WTC11 (cell line): ENCODE measurements at regions not wholly inside any gene's neighbourhood (a gene's known extent, or its start where the extent isn't known, plus 50 kb on each side); places are given as distances from the start of the nearest gene placed in this dataset.

Experiments
- ATAC-seq: fragments of 200-7000 bp; cut with Tn5 transposase; 2 replicates; pipeline ENCODE4 v1.10.0; 2021; ENCODE audit warnings: mild to moderate bottlenecking, moderate library complexity
- CTCF ChIA-PET: fragments of 300-600 bp; sonication (Branson Sonifier 250); formaldehyde crosslinking; loops from one replicate; lab custom pipeline; 2021; ENCODE audit warnings: antibody characterized with exemption; lab: Charles Lee
- POLR2A ChIA-PET: fragments of 350-600 bp; sonication (Branson Sonifier 250); formaldehyde crosslinking; loops from one replicate; lab custom pipeline; 2021; ENCODE audit warnings: antibody characterized with exemption; lab: Charles Lee
- DNase-seq: peaks from one replicate; pipeline ENCODE4 v3.0.0; 2021; ENCODE audit warnings: low spot score
- H3K27ac Mint-ChIP-seq: 2 replicates; pipeline ENCODE4 v1.8.0; 2021; ENCODE audit warnings: mixed read lengths
- H3K27me3 Mint-ChIP-seq: 2 replicates; pipeline ENCODE4 v1.8.0; 2021; ENCODE audit warnings: low read depth, mild to moderate bottlenecking, moderate library complexity, mixed read lengths
- H3K36me3 Mint-ChIP-seq: 2 replicates; pipeline ENCODE4 v1.8.0; 2021; ENCODE audit warnings: mixed read lengths
- H3K4me1 Mint-ChIP-seq: 2 replicates; pipeline ENCODE4 v1.8.0; 2022; ENCODE audit warnings: mixed read lengths
- H3K4me3 Mint-ChIP-seq: 2 replicates; pipeline ENCODE4 v1.8.0; 2021; ENCODE audit warnings: mild to moderate bottlenecking, moderate library complexity, mixed read lengths
- H3K9me3 Mint-ChIP-seq: 2 replicates; pipeline ENCODE4 v1.8.0; 2021; ENCODE audit warnings: mixed read lengths
- ATF2 ChIP-seq: sonication (generic); formaldehyde crosslinking; IDR thresholded peaks from 2 replicates; pipeline ENCODE4 v1.8.1; 2022; ENCODE audit warnings: low read depth, missing genetic modification reagents, borderline replicate concordance
- CREB1 ChIP-seq: sonication (generic); formaldehyde crosslinking; IDR thresholded peaks from 2 replicates; pipeline ENCODE4 v1.8.0; 2023; ENCODE audit warnings: mild to moderate bottlenecking, missing genetic modification reagents
- FOXK1 ChIP-seq: sonication (generic); formaldehyde crosslinking; IDR thresholded peaks from 2 replicates; pipeline ENCODE4 v1.8.0; 2022; ENCODE audit warnings: mild to moderate bottlenecking, moderate library complexity, missing genetic modification reagents
- FOXP4 ChIP-seq: sonication (generic); formaldehyde crosslinking; IDR thresholded peaks from 2 replicates; pipeline ENCODE4 v1.8.0; 2022; ENCODE audit warnings: mild to moderate bottlenecking, missing genetic modification reagents
- GABPB1 ChIP-seq: sonication (generic); formaldehyde crosslinking; IDR thresholded peaks from 2 replicates; pipeline ENCODE4 v1.8.1; 2023; ENCODE audit warnings: mild to moderate bottlenecking, missing genetic modification reagents
- GTF2I ChIP-seq: fragments of 250-450 bp; sonication (Bioruptor Pico); conservative IDR thresholded peaks from 2 replicates; pipeline ENCODE4 v1.4.0; 2021; ENCODE audit warnings: mild to moderate bottlenecking
- HMGXB4 ChIP-seq: sonication (generic); formaldehyde crosslinking; IDR thresholded peaks from 2 replicates; pipeline ENCODE4 v1.8.1; 2023; ENCODE audit warnings: mild to moderate bottlenecking, moderate library complexity, missing genetic modification reagents
- JAZF1 ChIP-seq: fragments of 250-450 bp; sonication (Bioruptor Pico); IDR thresholded peaks from 2 replicates; pipeline ENCODE4 v1.9.0; 2021; ENCODE audit warnings: moderate library complexity, mild to moderate bottlenecking, inconsistent platforms
- MLX ChIP-seq: sonication (generic); formaldehyde crosslinking; IDR thresholded peaks from 2 replicates; pipeline ENCODE4 v1.8.1; 2023; ENCODE audit warnings: mild to moderate bottlenecking, missing genetic modification reagents, moderate library complexity
- NFE2L1 ChIP-seq: sonication (generic); formaldehyde crosslinking; IDR thresholded peaks from 2 replicates; pipeline ENCODE4 v1.8.1; 2023; ENCODE audit warnings: missing genetic modification reagents
- PREB ChIP-seq: sonication (generic); formaldehyde crosslinking; IDR thresholded peaks from 2 replicates; pipeline ENCODE4 v1.8.1; 2022; ENCODE audit warnings: mild to moderate bottlenecking, missing genetic modification reagents, moderate library complexity, borderline replicate concordance
- SMAD3 ChIP-seq: sonication (generic); formaldehyde crosslinking; IDR thresholded peaks from 2 replicates; pipeline ENCODE4 v1.8.0; 2022; ENCODE audit warnings: missing genetic modification reagents, mild to moderate bottlenecking, borderline replicate concordance
- TCF7 ChIP-seq: sonication (generic); formaldehyde crosslinking; IDR thresholded peaks from 2 replicates; pipeline ENCODE4 v1.8.0; 2022; ENCODE audit warnings: mild to moderate bottlenecking, low read depth, missing genetic modification reagents, moderate library complexity
- TEAD1 ChIP-seq: sonication (generic); formaldehyde crosslinking; IDR thresholded peaks from 2 replicates; pipeline ENCODE4 v1.8.0; 2022; ENCODE audit warnings: mild to moderate bottlenecking, missing genetic modification reagents
- ZNF263 ChIP-seq: sonication (generic); formaldehyde crosslinking; IDR thresholded peaks from 2 replicates; pipeline ENCODE4 v1.8.1; 2022; ENCODE audit warnings: low read depth, mild to moderate bottlenecking, moderate library complexity, missing genetic modification reagents
- ZNF317 ChIP-seq: sonication (generic); formaldehyde crosslinking; IDR thresholded peaks from 2 replicates; pipeline ENCODE4 v1.8.1; 2023; ENCODE audit warnings: low read depth, mild to moderate bottlenecking, moderate library complexity, missing genetic modification reagents, borderline replicate concordance
- ZNF396 ChIP-seq: fragments of 250-450 bp; sonication (Bioruptor Pico); IDR thresholded peaks from 2 replicates; pipeline ENCODE4 v1.8.0; 2021; ENCODE audit warnings: mild to moderate bottlenecking, moderate library complexity, borderline replicate concordance
- ZNF423 ChIP-seq: fragments of 250-450 bp; sonication (Bioruptor Pico); IDR thresholded peaks from 2 replicates; pipeline ENCODE4 v2.1.2; 2022; ENCODE audit warnings: mild to moderate bottlenecking, moderate library complexity
- ZNF671 ChIP-seq: fragments of 250-450 bp; sonication (Bioruptor Pico); IDR thresholded peaks from 2 replicates; pipeline ENCODE4 v1.8.0; 2021; ENCODE audit warnings: mild to moderate bottlenecking
- TF ChIP-seq, protein P1 (sequence below): sonication (generic); formaldehyde crosslinking; IDR thresholded peaks from 2 replicates; pipeline ENCODE4 v1.8.0; 2023; ENCODE audit warnings: mild to moderate bottlenecking, missing genetic modification reagents
- TF ChIP-seq, protein P2 (sequence below): sonication (generic); formaldehyde crosslinking; IDR thresholded peaks from 2 replicates; pipeline ENCODE4 v1.8.0; 2022; ENCODE audit warnings: mild to moderate bottlenecking, missing genetic modification reagents

GRCh38 chr2:14713248-14713647 lies 80.7 kb downstream of the LRATD1 start (continued):
- TF ChIP-seq JAZF1 (CRISPR knock-in tag) (no peak), PREB (CRISPR knock-in tag) (no peak), ZNF396 (CRISPR knock-in tag) (no peak)
- TF ChIP-seq, protein P1, sequence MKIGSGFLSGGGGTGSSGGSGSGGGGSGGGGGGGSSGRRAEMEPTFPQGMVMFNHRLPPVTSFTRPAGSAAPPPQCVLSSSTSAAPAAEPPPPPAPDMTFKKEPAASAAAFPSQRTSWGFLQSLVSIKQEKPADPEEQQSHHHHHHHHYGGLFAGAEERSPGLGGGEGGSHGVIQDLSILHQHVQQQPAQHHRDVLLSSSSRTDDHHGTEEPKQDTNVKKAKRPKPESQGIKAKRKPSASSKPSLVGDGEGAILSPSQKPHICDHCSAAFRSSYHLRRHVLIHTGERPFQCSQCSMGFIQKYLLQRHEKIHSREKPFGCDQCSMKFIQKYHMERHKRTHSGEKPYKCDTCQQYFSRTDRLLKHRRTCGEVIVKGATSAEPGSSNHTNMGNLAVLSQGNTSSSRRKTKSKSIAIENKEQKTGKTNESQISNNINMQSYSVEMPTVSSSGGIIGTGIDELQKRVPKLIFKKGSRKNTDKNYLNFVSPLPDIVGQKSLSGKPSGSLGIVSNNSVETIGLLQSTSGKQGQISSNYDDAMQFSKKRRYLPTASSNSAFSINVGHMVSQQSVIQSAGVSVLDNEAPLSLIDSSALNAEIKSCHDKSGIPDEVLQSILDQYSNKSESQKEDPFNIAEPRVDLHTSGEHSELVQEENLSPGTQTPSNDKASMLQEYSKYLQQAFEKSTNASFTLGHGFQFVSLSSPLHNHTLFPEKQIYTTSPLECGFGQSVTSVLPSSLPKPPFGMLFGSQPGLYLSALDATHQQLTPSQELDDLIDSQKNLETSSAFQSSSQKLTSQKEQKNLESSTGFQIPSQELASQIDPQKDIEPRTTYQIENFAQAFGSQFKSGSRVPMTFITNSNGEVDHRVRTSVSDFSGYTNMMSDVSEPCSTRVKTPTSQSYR = no peak

GRCh38 chr2:14715600-14715999 lies 83.1 kb downstream of the LRATD1 start:
- no peak overlapping the region for H3K4me3 Mint-ChIP-seq
- no peaks in the 10 kb centered on the region; the same call in 1 of the 2 replicates for H3K27me3 Mint-ChIP-seq
- H3K27ac Mint-ChIP-seq = no peak overlapping the region
- H3K36me3 Mint-ChIP-seq = no peaks in the 10 kb centered on the region
- no peaks in the 10 kb centered on the region for H3K9me3 Mint-ChIP-seq
- no peaks in the 10 kb centered on the region for H3K4me1 Mint-ChIP-seq
- ATAC-seq = no peak
- CTCF ChIA-PET = no interaction called here
- POLR2A ChIA-PET = no interaction called here
- TF ChIP-seq NFE2L1 (no peak), CREB1 (CRISPR knock-in tag) (no peak), ZNF423 (CRISPR knock-in tag) (no peak), ZNF317 (CRISPR knock-in tag) (no peak), ZNF671 (CRISPR knock-in tag) (no peak), TEAD1 (CRISPR knock-in tag) (no peak), ZNF263 (CRISPR knock-in tag) (no peak), HMGXB4 (CRISPR knock-in tag) (no peak), ATF2 (no peak)
- TF ChIP-seq, protein P2, sequence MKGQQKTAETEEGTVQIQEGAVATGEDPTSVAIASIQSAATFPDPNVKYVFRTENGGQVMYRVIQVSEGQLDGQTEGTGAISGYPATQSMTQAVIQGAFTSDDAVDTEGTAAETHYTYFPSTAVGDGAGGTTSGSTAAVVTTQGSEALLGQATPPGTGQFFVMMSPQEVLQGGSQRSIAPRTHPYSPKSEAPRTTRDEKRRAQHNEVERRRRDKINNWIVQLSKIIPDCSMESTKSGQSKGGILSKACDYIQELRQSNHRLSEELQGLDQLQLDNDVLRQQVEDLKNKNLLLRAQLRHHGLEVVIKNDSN (CRISPR knock-in tag) = no peak
- TF ChIP-seq, all 79 proteins: peak for 0
- DNase-seq = no peak

DNA sequence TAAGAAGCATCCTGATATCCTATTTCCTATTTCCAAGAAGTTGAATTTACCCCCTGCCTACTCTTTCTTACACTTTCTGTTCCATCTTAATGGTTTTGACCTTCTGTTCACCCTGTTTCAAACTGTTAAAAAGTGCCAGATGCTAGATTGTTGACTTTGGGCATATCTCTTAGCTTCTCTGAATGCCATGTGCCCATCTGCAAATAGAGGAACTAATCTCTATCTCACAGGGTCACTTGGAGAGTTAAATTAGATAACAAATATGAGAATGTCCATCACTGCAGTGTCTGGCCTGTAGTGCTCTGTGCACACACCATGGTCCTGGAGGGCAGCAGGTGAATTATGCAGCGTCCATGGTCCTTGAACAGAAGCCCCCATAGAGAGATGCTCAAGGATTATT lies 83.8 kb downstream of the LRATD1 start:
- Mint-ChIP-seq H3K27ac (no peak overlapping the region), H3K27me3 (no peaks in the 10 kb centered on the region; the same call in 1 of the 2 replicates), H3K9me3 (no peaks in the 10 kb centered on the region), H3K36me3 (no peaks in the 10 kb centered on the region), H3K4me1 (no peaks in the 10 kb centered on the region), H3K4me3 (no peak overlapping the region)
- POLR2A ChIA-PET = no interaction called here
- no peak for ATAC-seq
- CTCF ChIA-PET = no interaction called here
- no peak for DNase-seq
- TF ChIP-seq GTF2I (no peak), FOXP4 (CRISPR knock-in tag) (no peak), ZNF317 (CRISPR knock-in tag) (no peak), GABPB1 (CRISPR knock-in tag) (no peak), TCF7 (no peak), FOXK1 (CRISPR knock-in tag) (no peak), MLX (CRISPR knock-in tag) (no peak), SMAD3 (CRISPR knock-in tag) (no peak)
